ENCODE measurements at regions not wholly inside any gene's neighbourhood (a gene's known extent, or its start where the extent isn't known, plus 50 kb on each side); places are given as distances from the start of the nearest gene placed in this dataset.

- TF ChIP-seq CTCF (IDR thresholded peaks at IDR 0.05): no peak
- TF ChIP-seq EZH2 (IDR thresholded peaks at IDR 0.05; ENCODE audit: borderline replicate concordance, insufficient read depth, low read depth, low read length, poor library complexity, severe bottlenecking): no peak
Observed at GRCh38 chr5:165055476-165055875, 1550.1 kb downstream of the MAT2B start.
